Caco-2 (cell line): ENCODE measurements at regions not wholly inside any gene's neighbourhood (a gene's known extent, or its start where the extent isn't known, plus 50 kb on each side); places are given as distances from the start of the nearest gene placed in this dataset.

Source experiments
- BruUV-seq: library from RNA; stranded (reverse); fragments of 400-500 nt; replicated peaks from 2 replicates; lab custom pipeline; 2021; lab: Mats Ljungman, UMichigan
- CTCF ChIA-PET: fragments of 300-600 bp; sonication (Branson Sonifier 250); formaldehyde crosslinking; loops from one replicate; lab custom pipeline; 2022; ENCODE audit warnings: antibody characterized with exemption; lab: Charles Lee
- POLR2A ChIA-PET: fragments of 300-600 bp; sonication (Branson Sonifier 250); formaldehyde crosslinking; loops from one replicate; lab custom pipeline; 2022; ENCODE audit warnings: antibody characterized with exemption; lab: Charles Lee
- DNase-seq, 2 experiments: peaks; one replicate each; pipeline versions ENCODE4 v3.0.0 to v3.0.0-alpha.2; 2020 to 2022
- H3K27me3 ChIP-seq: replicated peaks from 2 replicates; pipeline ENCODE4 v1.6.0; 2011; ENCODE audit warnings: low read length; ENCODE audit not compliant: control insufficient read depth, insufficient read depth
- H3K36me3 ChIP-seq: 2 replicates; pipeline ENCODE4 v1.5.1; 2011; ENCODE audit warnings: low read length; ENCODE audit not compliant: control insufficient read depth, insufficient read depth
- H3K4me1 ChIP-seq: fragments of 250-450 bp; sonication (Bioruptor Pico); 2 replicates; pipeline ENCODE4 v1.5.1; 2020; ENCODE audit warnings: mild to moderate bottlenecking
- H3K4me3 ChIP-seq: 2 replicates; pipeline ENCODE4 v1.5.1; 2011; ENCODE audit warnings: low read depth, mild to moderate bottlenecking, control low read depth, low read length
- H3K9me3 ChIP-seq: fragments of 250-450 bp; sonication (Bioruptor Pico); 2 replicates; pipeline ENCODE4 v1.5.1; 2020; ENCODE audit warnings: mild to moderate bottlenecking, moderate library complexity
- H3K27ac Mint-ChIP-seq: one replicate; pipeline ENCODE4 v1.8.0; 2022; ENCODE audit warnings: mixed read lengths; ENCODE audit not compliant: unreplicated experiment
- H3K27me3 Mint-ChIP-seq: one replicate; pipeline ENCODE4 v1.8.0; 2022; ENCODE audit warnings: mixed read lengths; ENCODE audit not compliant: insufficient read depth, unreplicated experiment
- H3K36me3 Mint-ChIP-seq: one replicate; pipeline ENCODE4 v1.8.0; 2022; ENCODE audit warnings: mild to moderate bottlenecking, mixed read lengths; ENCODE audit not compliant: insufficient read depth, unreplicated experiment
- H3K4me1 Mint-ChIP-seq: one replicate; pipeline ENCODE4 v1.8.0; 2022; ENCODE audit warnings: low read depth, mixed read lengths; ENCODE audit not compliant: unreplicated experiment
- H3K4me3 Mint-ChIP-seq: one replicate; pipeline ENCODE4 v1.8.0; 2022; ENCODE audit warnings: mild to moderate bottlenecking, moderate library complexity, mixed read lengths; ENCODE audit not compliant: unreplicated experiment
- H3K9me3 Mint-ChIP-seq: one replicate; pipeline ENCODE4 v1.8.0; 2022; ENCODE audit warnings: mixed read lengths; ENCODE audit not compliant: unreplicated experiment
- CTCF ChIP-seq, 2 experiments: fragments of 200-600 bp in 1 of 2; IDR thresholded peaks; 1 replicate in 1 of 2; 2 replicates in 1 of 2; pipeline versions ENCODE4 v1.5.1 to v1.8.0; 2011 to 2022; ENCODE audit warnings: antibody characterized with exemption in 1 of 2, control low read depth in 1 of 2, inconsistent platforms in 1 of 2, low read depth in 1 of 2, low read length in 1 of 2, mild to moderate bottlenecking in 1 of 2, moderate library complexity in 1 of 2; ENCODE audit not compliant: insufficient read depth in 1 of 2, severe bottlenecking in 1 of 2, unreplicated experiment in 1 of 2
- intact Hi-C: fragments of 100-400 bp; cut with micrococcal nuclease; formaldehyde crosslinking; loops from one replicate; pipeline ENCODE4 v1.10.0; 2022; ENCODE audit not compliant: unreplicated experiment

GRCh38 chr19:30924069-30924636 is 425.1 kb downstream of the TSHZ3 start:
- no peak for TF ChIP-seq CTCF (IDR thresholded peaks at IDR 0.05; ENCODE audit: insufficient read depth in 1 of 2, low read depth in 1 of 2, low read length in 1 of 2, severe bottlenecking in 1 of 2, unreplicated experiment in 1 of 2)
- intact Hi-C loops = no loop called here
- Mint-ChIP-seq H3K27me3 (peaks cover 11% of the 10 kb centered on the region), H3K27ac (no peak overlapping the region), H3K4me1 (no peaks in the 10 kb centered on the region), H3K36me3 (no peaks in the 10 kb centered on the region), H3K9me3 (peaks cover 20% of the 10 kb centered on the region), H3K4me3 (no peak overlapping the region)
- Histone ChIP-seq H3K4me3 (no peak overlapping the region), H3K27me3 (no peaks in the 10 kb centered on the region), H3K36me3 (no peaks in the 10 kb centered on the region), H3K9me3 (peaks cover 5% of the 10 kb centered on the region; the same call in 1 of the 2 replicates), H3K4me1 (no peaks in the 10 kb centered on the region)
- no TSS peak for BruUV-seq
- ChIA-PET POLR2A (no interaction called here), CTCF (no interaction called here)
- no peak for DNase-seq

GRCh38 chr19:30923621-30924020 is 425.6 kb downstream of the TSHZ3 start:
- POLR2A ChIA-PET = no interaction called here
- TF ChIP-seq CTCF (IDR thresholded peaks at IDR 0.05; ENCODE audit: insufficient read depth in 1 of 2, low read depth in 1 of 2, low read length in 1 of 2, severe bottlenecking in 1 of 2, unreplicated experiment in 1 of 2) = no peak
- Histone ChIP-seq H3K4me1 (no peaks in the 10 kb centered on the region), H3K9me3 (peaks cover 5% of the 10 kb centered on the region; the same call in 1 of the 2 replicates), H3K27me3 (no peaks in the 10 kb centered on the region), H3K4me3 (no peak overlapping the region), H3K36me3 (no peaks in the 10 kb centered on the region)
- Mint-ChIP-seq H3K4me3 (no peak overlapping the region), H3K4me1 (no peaks in the 10 kb centered on the region), H3K9me3 (peaks cover 20% of the 10 kb centered on the region), H3K27me3 (peaks cover 14% of the 10 kb centered on the region), H3K36me3 (no peaks in the 10 kb centered on the region), H3K27ac (no peak overlapping the region)
- BruUV-seq = no TSS peak
- intact Hi-C loops = no loop called here
- no peak for DNase-seq
- CTCF ChIA-PET = no interaction called here

- BruUV-seq = no TSS peak
- ChIA-PET CTCF (no interaction called here), POLR2A (no interaction called here)
- Mint-ChIP-seq H3K4me3 (no peak overlapping the region), H3K9me3 (peaks cover 20% of the 10 kb centered on the region), H3K36me3 (no peaks in the 10 kb centered on the region), H3K27ac (no peak overlapping the region), H3K4me1 (no peaks in the 10 kb centered on the region), H3K27me3 (peaks cover 14% of the 10 kb centered on the region)
- no peak for DNase-seq
- no peak overlapping the region for H3K4me3 ChIP-seq
- intact Hi-C loops = no loop called here
- peaks cover 2% of the 10 kb centered on the region; the same call in 1 of the 2 replicates for H3K9me3 ChIP-seq
- no peaks in the 10 kb centered on the region for H3K27me3 ChIP-seq
- no peak for TF ChIP-seq CTCF (IDR thresholded peaks at IDR 0.05; ENCODE audit: insufficient read depth in 1 of 2, low read depth in 1 of 2, low read length in 1 of 2, severe bottlenecking in 1 of 2, unreplicated experiment in 1 of 2)
- no peaks in the 10 kb centered on the region for H3K4me1 ChIP-seq
- no peaks in the 10 kb centered on the region for H3K36me3 ChIP-seq
Observed at GRCh38 chr19:30923096-30923495, 426.1 kb downstream of the TSHZ3 start.
